Heart left ventricle (tissue), 16 donors: ENCODE measurements at regions not wholly inside any gene's neighbourhood (a gene's known extent, or its start where the extent isn't known, plus 50 kb on each side); places are given as distances from the start of the nearest gene placed in this dataset.

Experiments used
- ATAC-seq, 4 donors: fragments of 200-7000 bp; cut with Tn5 transposase; one replicate each; pipeline ENCODE4 v1.9.1; 2020 to 2022; ENCODE audit warnings: moderate library complexity in 4 of 4, mild to moderate bottlenecking in 3 of 4, moderate number of reproducible peaks in 1 of 4
- DNase-seq, 5 donors: peaks; one replicate each; pipeline ENCODE4 v3.0.0-alpha.2; 2020
- H3K27ac ChIP-seq, 12 donors: fragments of 200-600 bp; sonication (generic) in 4 of 12; one replicate each; pipeline versions ENCODE4 v1.5.0 to v1.8.0; 2016 to 2022; ENCODE audit warnings: mild to moderate bottlenecking in 2 of 12
- H3K27me3 ChIP-seq, 9 donors: fragments of 200-600 bp; sonication (generic) in 2 of 9; one replicate each; pipeline versions ENCODE4 v1.5.1 to v1.8.0; 2016 to 2022; ENCODE audit warnings: mild to moderate bottlenecking in 3 of 9
- H3K36me3 ChIP-seq, 9 donors: fragments of 200-600 bp; sonication (generic) in 2 of 9; one replicate each; pipeline versions ENCODE4 v1.5.0 to v1.8.0; 2018 to 2022; ENCODE audit warnings: mild to moderate bottlenecking in 2 of 9
- H3K4me1 ChIP-seq, 12 donors: fragments of 200-600 bp; sonication (generic) in 4 of 12; one replicate each; pipeline versions ENCODE4 v1.5.0 to v1.8.0; 2016 to 2022; ENCODE audit warnings: mild to moderate bottlenecking in 3 of 12
- H3K4me3 ChIP-seq, 12 donors: fragments of 200-600 bp; sonication (generic) in 4 of 12; one replicate each; pipeline versions ENCODE4 v1.5.0 to v1.8.0; 2017 to 2022; ENCODE audit warnings: mild to moderate bottlenecking in 9 of 12, moderate library complexity in 4 of 12
- H3K9me3 ChIP-seq, 12 donors: fragments of 200-600 bp; sonication (generic) in 4 of 12; one replicate each; pipeline versions ENCODE4 v1.5.0 to v1.8.0; 2016 to 2022; ENCODE audit warnings: mild to moderate bottlenecking in 1 of 12
- POLR2A ChIP-seq, 2 donors: fragments of 450-650 bp; IDR thresholded peaks; one replicate each; pipeline ENCODE4 v1.6.1; 2017; ENCODE audit warnings: antibody characterized with exemption in 2 of 2, mild to moderate bottlenecking in 2 of 2, moderate library complexity in 2 of 2
- WGBS, 4 donors: extraction: QIAGEN DNeasy Blood & Tissue Kit in 2 of 4; methylation state at CpG; one replicate each; pipeline versions ENCODE4 v1.1.5 to v1.1.7; 2013 to 2018; 5-methylcytosine and 5-hydroxymethylcytosine counted together
- intact Hi-C, 10 donors: fragments of 100-400 bp; cut with DNase I; formaldehyde crosslinking; loops; one replicate each; pipeline versions ENCODE4 v1.11.1 to v1.14.2; 2022
- TF ChIP-seq, protein P1 (sequence below), 12 donors: fragments of 200-600 bp; sonication (generic) in 4 of 12; IDR thresholded peaks; one replicate each; pipeline versions ENCODE4 v1.5.0 to v1.8.0; 2018 to 2022; ENCODE audit warnings: antibody characterized with exemption in 12 of 12, mild to moderate bottlenecking in 5 of 12
- donor health status: ischemic (EF 13 %, LVEDD 7.1; RV severe dilation, severe dysfunction).
- donor health status: healthy with polysubstance abuse.
- donor health status: DM: no; HTN: yes; CAD: no.
- donor health status: DM: no; HTN: no; CAD: no.
- donor health status: ischemic (EF 25% LVEDD 6.9; RV normal size, moderate dysfunction).
- donor health status: ischemic (EF 25% LVEDD 5.7; RV mildly dilated, moderate dysfunction).
- donor health status: healthy.
- donor health status: DM: yes; HTN: yes; CAD: no.
- donor health status: ischemic (EF 35%, LVEDD 5.7; RV mildly dilated, moderate dysfunction).
- donor health status: nonischemic (EF 11% LVEDD 7.7; RV severe dilation, severe dysfunction).
- donor health status: DM: yes; HTN: yes; CAD: no.
- donor health status: PGD.
- donor health status: ischemic (EF 29% LVEDD 5.4; RV normal size, mild dysfunction).
- donor health status: nonischemic (EF 23%, LVEDD 6.1; RV moderate dilation, normal function).

DNA sequence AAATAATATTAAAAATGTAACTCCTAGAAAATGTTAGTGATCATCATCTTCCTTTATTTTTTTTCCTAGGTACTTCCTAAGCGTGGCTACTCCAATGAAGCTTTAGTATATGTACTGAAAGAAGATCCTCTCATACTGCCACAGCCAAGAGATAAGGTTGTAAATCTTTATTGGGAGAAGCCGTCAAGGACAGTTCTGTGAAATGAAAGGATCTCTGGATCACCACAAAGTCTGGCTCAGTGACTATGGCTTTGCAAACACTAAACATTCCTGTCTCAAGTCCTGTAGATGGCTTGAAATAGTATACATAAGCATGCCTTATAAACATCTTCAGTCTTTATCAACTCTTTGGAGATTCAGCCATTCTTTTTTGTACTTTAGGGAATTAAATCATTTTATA is 61.2 kb upstream of the DPH5 start:
- 36 to 51% (median 42%) methylated on average over 2 of the region's 2 CpGs for WGBS, 4 donors
- no peak for TF ChIP-seq POLR2A (IDR thresholded peaks at IDR 0.05)
- TF ChIP-seq, protein P1, sequence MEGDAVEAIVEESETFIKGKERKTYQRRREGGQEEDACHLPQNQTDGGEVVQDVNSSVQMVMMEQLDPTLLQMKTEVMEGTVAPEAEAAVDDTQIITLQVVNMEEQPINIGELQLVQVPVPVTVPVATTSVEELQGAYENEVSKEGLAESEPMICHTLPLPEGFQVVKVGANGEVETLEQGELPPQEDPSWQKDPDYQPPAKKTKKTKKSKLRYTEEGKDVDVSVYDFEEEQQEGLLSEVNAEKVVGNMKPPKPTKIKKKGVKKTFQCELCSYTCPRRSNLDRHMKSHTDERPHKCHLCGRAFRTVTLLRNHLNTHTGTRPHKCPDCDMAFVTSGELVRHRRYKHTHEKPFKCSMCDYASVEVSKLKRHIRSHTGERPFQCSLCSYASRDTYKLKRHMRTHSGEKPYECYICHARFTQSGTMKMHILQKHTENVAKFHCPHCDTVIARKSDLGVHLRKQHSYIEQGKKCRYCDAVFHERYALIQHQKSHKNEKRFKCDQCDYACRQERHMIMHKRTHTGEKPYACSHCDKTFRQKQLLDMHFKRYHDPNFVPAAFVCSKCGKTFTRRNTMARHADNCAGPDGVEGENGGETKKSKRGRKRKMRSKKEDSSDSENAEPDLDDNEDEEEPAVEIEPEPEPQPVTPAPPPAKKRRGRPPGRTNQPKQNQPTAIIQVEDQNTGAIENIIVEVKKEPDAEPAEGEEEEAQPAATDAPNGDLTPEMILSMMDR (IDR thresholded peaks at IDR 0.05) = no peak
- Histone ChIP-seq H3K4me1 (peaks cover 0 to 5% (median 0%) of the 10 kb centered on the region in 12 donors), H3K36me3 (peaks cover 0 to 9% (median 0%) of the 10 kb centered on the region in 9 donors), H3K9me3 (no peaks in the 10 kb centered on the region), H3K27me3 (no peaks in the 10 kb centered on the region), H3K27ac (no peak overlapping the region), H3K4me3 (no peak overlapping the region)
- ATAC-seq (peak in 2 of 4 donors; percentile 26 to 39), DNase-seq (no peak)
- intact Hi-C loops = no loop called here

DNA sequence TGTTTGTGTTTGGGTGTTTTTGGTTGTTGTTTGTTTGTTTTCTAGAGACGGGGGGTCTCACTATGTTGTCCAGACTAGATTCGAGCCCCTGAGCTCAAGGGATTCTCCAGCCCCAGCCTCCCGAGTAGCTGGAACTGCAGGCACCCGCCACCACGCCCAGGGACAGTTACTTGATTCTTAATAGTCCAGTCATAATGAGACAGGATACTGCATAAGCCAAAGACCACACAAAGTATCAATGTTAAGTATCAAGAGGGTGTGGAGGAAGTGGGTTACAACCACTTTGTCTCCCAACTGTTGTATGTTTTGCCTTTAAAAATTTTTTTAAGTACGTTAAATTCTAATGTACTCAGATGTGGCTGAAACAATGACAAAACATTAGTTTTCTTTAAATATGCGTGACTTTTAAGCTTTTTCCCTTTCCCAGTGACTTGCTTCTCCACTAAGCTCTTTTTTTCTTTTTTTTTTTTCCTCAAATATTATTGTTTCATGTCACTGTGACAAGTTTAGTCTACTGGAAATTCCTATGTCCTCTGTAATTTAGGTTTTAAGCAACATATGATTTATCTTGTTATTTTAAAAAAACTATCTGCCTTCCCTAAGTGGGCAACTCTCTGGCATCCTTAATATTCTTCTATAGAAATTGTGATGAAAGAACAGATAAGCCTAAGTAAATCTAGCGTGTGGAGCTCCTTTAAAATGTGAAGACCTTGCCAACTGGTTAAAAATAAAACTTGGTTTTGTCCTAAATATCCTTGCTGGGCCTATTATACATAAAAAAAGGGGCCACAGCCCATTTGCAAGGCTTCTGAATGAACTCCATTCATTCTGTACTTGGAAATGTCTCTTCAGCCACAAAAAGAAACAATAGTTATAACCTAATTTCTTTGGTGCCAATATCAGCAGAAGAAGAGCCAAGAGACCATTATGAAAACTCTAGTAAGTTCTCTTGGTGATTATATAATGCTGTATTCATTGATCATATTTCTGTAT is 56.2 kb upstream of the DPH5 start:
- H3K4me3 ChIP-seq = no peak overlapping the region
- WGBS, 4 donors = 86 to 90% (median 89%) methylated on average over 8 of the region's 8 CpGs
- no peak for TF ChIP-seq POLR2A (IDR thresholded peaks at IDR 0.05)
- TF ChIP-seq, protein P1 (IDR thresholded peaks at IDR 0.05) = no peak
- H3K27me3 ChIP-seq = no peaks in the 10 kb centered on the region
- peaks cover 0 to 7% (median 0%) of the 10 kb centered on the region in 9 donors for H3K36me3 ChIP-seq
- no peaks in the 10 kb centered on the region for H3K9me3 ChIP-seq
- H3K27ac ChIP-seq = no peak overlapping the region
- peaks cover 0 to 9% (median 0%) of the 10 kb centered on the region in 12 donors for H3K4me1 ChIP-seq
- no peak for ATAC-seq
- intact Hi-C loops = no loop called here
- no peak for DNase-seq

DNA sequence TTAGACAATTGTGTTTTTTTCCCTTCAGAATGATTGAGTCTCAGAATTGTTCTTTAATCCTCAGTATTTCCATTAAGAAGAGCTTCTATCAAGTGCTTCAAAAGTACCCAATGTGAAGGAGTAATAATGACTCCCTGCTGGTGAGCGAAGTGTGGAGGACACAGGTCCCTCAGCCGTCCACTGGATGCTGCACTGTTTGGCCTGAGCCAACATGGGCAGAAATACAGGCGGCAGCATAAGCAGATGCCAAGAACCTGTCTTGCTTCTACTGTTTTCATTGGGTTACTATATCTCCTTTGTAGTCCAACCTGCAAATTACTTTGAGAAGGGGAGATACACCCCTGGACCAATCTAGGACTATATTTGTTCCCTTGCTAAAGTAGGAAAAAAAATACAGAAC is 55.3 kb upstream of the DPH5 start:
- DNase-seq (no peak), ATAC-seq (no peak)
- Histone ChIP-seq H3K36me3 (peaks cover 0 to 14% (median 2%) of the 10 kb centered on the region in 9 donors), H3K4me3 (no peak overlapping the region), H3K9me3 (no peaks in the 10 kb centered on the region), H3K4me1 (peaks cover 0 to 9% (median 0%) of the 10 kb centered on the region in 12 donors), H3K27ac (no peak overlapping the region), H3K27me3 (no peaks in the 10 kb centered on the region)
- WGBS, 4 donors = 94 to 98% (median 97%) methylated on average over 3 of the region's 3 CpGs
- intact Hi-C loops = no loop called here
- TF ChIP-seq POLR2A (IDR thresholded peaks at IDR 0.05) = no peak
- TF ChIP-seq, protein P1 (IDR thresholded peaks at IDR 0.05) = no peak

DNA sequence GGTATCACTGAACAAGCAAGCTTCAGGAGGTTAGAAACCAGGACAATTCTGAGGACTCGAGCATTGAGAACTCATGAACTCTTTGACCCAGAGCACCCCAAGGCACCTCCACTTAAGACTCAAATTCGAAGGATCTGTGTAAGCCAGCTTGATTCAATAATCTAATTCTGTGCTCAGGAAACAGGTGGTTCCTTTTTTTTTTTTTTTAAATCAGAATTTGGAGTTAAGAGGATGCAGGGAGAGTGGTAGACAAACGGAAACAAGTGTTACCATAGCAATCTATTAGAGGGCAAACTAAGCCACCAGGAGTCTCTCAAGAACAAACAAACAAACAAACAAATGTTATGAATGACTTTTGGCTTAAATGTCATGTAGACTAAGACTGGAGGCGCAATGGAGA is 53.8 kb upstream of the DPH5 start:
- H3K9me3 ChIP-seq = no peaks in the 10 kb centered on the region
- peaks cover 0 to 9% (median 0%) of the 10 kb centered on the region in 12 donors for H3K4me1 ChIP-seq
- intact Hi-C loops = no loop called here
- H3K36me3 ChIP-seq = peaks cover 0 to 20% (median 5%) of the 10 kb centered on the region in 9 donors
- ATAC-seq (no peak), DNase-seq (no peak)
- H3K27ac ChIP-seq = no peak overlapping the region
- WGBS, 4 donors = 68% methylated on average over 4 of the region's 4 CpGs
- TF ChIP-seq POLR2A (IDR thresholded peaks at IDR 0.05) = no peak
- TF ChIP-seq, protein P1 (IDR thresholded peaks at IDR 0.05) = no peak
- no peak overlapping the region for H3K4me3 ChIP-seq
- H3K27me3 ChIP-seq = no peaks in the 10 kb centered on the region
